Myocyte (in vitro differentiated cells): ENCODE measurements at regions not wholly inside any gene's neighbourhood (a gene's known extent, or its start where the extent isn't known, plus 50 kb on each side); places are given as distances from the start of the nearest gene placed in this dataset.
"Not testable (repeated sequence)": the region's sequence is repeated elsewhere in the genome, so short reads cannot be mapped to it uniquely, and the experiment has no call there.

Experiments used
- DNase-seq: peaks from one replicate; pipeline ENCODE4 v3.0.0-alpha.2; 2012; ENCODE audit warnings: low read depth

DNA sequence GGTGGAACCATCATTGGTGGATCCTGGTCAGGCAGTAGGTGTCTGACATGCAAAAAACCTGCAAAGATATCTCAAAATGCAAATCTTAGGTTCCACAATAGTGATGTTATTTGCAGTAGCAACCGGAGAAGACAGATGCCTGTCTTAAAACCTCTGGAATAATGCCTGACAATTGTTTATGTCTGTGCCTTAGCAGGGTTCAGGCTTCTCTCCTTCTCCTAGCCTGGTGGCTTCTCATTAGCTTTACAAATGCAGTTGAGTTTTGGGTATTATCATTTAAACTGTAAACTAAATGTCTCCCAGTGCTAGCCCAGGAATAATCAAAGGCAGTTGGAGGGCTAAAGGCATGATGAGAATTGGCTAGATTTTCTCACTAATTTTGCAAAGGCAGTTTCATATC is 146.3 kb upstream of the NRG3 start:
- DNase-seq = no peak

DNA sequence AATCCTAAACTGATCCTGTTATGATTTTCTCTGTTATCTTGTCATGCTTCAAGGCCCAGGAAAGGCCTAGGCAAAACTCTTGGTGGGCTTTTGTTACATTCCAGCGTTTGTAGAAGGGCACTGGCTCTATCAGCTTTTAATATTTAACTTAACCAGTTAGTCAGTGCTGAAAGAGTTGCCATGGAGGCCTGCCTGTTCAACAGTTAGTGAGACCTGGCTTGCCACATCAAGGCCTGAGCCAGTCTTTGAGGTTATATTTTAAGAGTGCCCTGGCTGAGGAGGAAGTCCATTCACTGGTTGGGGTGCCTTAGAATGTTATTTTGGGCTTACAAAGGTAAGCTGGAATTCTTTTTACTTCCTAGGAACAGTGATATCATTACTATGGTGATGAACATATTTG is 144.1 kb upstream of the NRG3 start:
- DNase-seq = no peak

DNA sequence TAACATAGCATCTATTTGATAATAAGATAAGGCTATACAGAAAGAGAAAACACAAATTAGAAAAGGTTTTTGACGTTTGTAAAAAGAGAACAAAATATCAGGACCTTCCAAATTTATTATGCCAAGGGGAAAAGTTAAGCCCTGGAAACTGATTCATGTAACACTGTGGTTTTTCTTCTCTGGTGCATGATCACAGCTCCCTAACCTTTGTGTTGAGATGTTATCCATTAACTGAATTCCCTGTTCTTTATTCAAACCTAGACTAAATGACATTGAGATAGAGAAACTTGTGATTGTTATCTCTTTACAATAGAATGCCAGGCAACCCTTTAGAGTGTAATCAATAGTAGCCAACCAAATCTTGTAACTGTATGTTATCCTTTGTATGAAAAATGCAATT is 141.5 kb upstream of the NRG3 start:
- no peak for DNase-seq

DNA sequence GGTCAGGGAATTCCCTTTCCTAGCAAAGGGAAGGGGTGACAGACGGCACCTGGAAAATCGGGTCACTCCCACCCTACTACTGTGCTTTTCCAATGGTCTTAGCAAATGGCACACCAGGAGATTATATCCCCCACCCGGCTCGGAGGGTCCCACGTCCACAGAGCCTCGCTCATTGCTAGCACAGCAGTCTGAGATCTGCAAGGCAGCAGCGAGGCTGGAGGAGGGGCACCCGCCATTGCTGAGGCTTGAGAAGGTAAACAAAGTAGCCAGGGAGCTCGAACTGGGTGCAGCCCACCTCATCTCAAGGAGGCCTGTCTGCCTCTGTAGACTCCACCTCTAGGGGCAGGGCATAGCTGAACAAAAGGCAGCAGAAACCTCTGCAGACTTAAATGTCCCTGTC is 139.8 kb upstream of the NRG3 start:
- not testable (repeated sequence) for DNase-seq

DNA sequence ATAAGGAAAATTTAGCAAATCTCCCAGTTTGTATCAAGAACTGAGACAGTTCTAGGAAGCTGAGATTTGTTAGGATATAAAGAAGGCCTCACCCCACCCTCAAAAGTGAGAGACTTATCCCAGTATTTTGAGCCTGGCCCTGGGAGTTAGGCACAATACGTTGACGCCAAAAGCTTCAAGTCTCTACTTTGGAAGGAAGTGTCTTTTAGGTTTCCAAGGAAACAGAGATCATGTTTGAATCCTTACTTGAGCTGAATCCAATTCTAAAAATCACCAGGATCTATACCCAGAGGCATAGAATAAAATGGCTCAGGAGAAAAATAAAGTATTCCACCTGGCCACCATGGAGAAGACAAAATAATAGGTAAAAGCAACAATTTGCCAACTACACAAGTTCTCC is 115.9 kb upstream of the NRG3 start:
- DNase-seq = no peak

DNA sequence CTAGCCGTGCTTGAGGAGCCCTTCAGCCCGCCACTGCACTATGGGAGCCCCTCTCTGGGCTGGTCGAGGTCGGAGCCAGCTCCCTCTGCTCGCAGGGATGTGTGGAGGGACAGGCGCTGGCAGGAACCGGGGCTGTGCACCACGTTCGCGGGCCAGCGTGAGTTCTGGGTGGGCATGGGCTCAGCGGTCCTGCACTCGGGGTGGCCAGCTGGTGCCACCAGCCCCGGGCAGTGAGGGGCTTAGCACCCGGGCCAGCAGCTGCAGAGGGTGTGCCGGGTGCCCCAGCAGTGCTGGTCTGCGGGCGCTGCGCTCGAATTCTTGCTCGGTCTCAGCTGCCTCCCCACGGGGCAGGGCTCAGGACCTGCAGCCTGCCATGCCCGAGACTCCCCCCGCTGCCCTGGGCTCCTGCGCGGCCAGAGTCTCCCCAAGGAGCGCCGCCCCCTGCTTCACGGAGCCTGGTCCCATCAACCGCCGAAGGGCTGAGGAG is 90.8 kb upstream of the NRG3 start:
- no peak for DNase-seq

DNA sequence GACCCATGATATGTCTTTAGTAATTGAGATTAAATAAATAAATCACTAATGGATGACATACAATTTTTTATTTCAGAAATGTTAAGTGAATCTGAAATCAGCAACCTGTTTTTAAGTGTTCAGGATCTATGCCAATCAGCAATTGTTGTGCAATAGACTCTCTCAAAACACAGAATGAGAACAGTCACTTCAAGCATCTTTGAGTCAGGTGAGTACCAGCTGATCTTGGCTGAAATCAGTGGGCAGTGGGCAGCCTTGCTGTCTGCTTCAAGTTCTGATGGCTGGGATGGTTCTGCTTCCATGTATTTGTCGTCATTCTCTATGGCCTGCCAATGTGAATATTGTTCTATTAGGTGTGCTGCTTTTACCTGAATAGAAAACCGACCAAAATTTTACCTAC is 82.3 kb upstream of the NRG3 start:
- DNase-seq = no peak

DNA sequence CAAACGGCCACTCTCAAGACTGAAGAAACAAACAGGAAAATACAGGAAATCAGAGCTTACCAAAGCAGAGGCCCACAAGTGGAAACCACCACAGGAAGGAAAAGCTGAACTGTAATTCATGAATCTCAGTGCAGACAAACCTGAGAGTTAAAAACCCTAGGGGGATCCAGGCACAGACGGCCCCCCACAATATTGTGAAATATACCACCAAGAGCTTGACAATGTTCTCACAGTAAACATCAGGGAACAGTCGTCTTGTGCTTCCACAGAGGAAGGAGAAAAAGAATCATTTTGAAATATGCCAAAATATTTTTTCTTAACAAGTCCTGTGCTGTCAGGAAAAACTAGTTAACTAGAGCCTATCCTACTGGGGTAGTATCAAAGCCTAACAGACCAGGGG is 68.2 kb upstream of the NRG3 start:
- DNase-seq = no peak

DNA sequence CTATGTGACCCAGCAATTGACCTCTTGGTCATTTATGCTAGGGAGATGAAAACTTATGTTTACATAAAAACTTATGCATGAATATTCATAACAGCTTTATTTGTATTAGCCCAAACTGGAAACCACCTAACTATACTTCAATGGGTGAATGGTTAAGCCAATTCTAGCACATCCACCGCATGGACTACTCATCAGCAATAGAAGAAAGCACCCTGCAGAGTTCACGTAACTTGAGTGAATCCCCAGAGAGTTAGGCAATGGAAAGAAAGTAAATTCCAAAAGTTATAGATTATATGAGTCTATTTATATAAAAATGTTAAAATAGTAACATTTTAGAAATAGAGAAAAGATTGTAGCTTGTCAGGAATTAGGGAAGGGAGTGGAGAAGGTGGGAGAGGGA is 60.2 kb upstream of the NRG3 start:
- no peak for DNase-seq

DNA sequence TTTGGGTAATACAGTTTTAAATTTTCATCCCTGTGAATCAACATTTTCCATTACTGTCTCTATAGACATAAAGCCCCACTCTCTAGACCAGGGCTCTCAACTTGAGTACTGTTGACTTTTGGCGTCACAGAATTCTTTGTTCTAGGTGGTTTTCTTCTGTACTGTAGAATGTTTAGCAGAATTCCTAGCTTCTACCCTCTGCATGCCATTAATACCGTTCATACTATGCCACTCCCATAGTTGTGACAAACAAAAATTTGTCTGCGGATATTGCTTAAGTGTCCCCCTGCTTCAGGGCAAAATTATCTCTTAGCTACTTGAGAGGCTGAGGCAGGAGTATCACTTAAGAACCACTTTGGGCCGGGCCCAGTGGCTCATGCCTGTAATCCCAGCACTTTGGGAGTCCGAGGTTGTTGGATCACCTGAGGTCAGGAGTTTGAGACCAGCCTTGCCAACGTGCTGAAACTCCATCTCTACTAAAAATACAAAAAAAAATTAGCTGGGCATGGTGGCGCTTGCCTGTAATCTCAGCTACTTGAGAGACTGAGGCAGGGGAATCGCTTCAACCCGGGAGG is 57.3 kb upstream of the NRG3 start:
- no peak for DNase-seq

DNA sequence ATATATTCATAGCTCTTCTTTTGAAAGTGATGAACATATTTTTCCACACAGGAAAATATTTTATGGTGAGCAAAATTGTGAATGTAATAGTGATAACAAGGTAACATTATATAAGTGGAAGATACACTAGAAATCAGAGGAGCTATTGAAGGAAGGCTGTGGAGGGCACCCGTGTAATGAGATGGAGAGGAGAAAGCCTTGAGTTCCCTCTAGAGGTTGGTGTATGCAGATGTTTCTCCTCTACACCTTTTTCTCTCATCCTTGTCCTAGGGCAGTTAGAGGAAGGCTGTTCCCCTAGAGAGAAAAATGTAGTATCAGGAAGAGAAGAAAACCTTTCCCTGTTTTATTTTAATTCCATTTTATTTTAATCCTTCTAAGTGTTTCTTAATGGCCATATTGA is 54.6 kb upstream of the NRG3 start:
- DNase-seq = no peak
